Right lobe of liver (tissue), 6 donors: ENCODE measurements at regions not wholly inside any gene's neighbourhood (a gene's known extent, or its start where the extent isn't known, plus 50 kb on each side); places are given as distances from the start of the nearest gene placed in this dataset.

ENCODE experiments used
- ATAC-seq, 4 donors: fragments of 200-7000 bp; cut with Tn5 transposase; one replicate each; pipeline ENCODE4 v1.9.1; 2020; ENCODE audit warnings: mild to moderate bottlenecking in 4 of 4, moderate library complexity in 4 of 4
- DNase-seq, 3 donors: peaks; one replicate each; pipeline ENCODE4 v3.0.0-alpha.2; 2020
- H3K27ac ChIP-seq, 3 donors: fragments of 200-600 bp; one replicate each; pipeline ENCODE4 v1.8.0; 2022
- H3K27me3 ChIP-seq, 2 donors: fragments of 200-600 bp; one replicate each; pipeline ENCODE4 v1.8.0; 2022
- H3K36me3 ChIP-seq, 4 donors: fragments of 200-600 bp; sonication (generic) in 1 of 4; one replicate each; pipeline versions ENCODE4 v1.5.1 to v1.8.0; 2017 to 2022; ENCODE audit warnings: control low read depth in 1 of 4
- H3K4me1 ChIP-seq, 4 donors: fragments of 200-600 bp; sonication (generic) in 1 of 4; one replicate each; pipeline versions ENCODE4 v1.5.1 to v1.8.0; 2017 to 2022; ENCODE audit warnings: control low read depth in 1 of 4
- H3K4me3 ChIP-seq, 3 donors: fragments of 200-600 bp; one replicate each; pipeline ENCODE4 v1.8.0; 2022
- H3K9me3 ChIP-seq, 4 donors: fragments of 200-600 bp; sonication (generic) in 1 of 4; one replicate each; pipeline versions ENCODE4 v1.5.1 to v1.8.0; 2017 to 2022; ENCODE audit warnings: control low read depth in 1 of 4
- POLR2A ChIP-seq: fragments of 450-650 bp; IDR thresholded peaks from one replicate; pipeline ENCODE4 v1.6.1; 2017; ENCODE audit warnings: antibody characterized with exemption, mild to moderate bottlenecking
- WGBS: methylation state at CpG from one replicate; pipeline ENCODE4 v1.1.6; 2018; ENCODE audit warnings: low coverage, low lambda C conversion rate; ENCODE audit not compliant: insufficient coverage; ENCODE audit errors: missing lambda C conversion rate; 5-methylcytosine and 5-hydroxymethylcytosine counted together
- intact Hi-C, 2 donors: fragments of 100-400 bp; cut with DNase I; formaldehyde crosslinking; loops; one replicate each; pipeline versions ENCODE4 v1.11.2 to v1.14.1; 2022
- TF ChIP-seq, protein P1 (sequence below), 4 donors: fragments of 200-600 bp in 3 of 4; fragments of 450-650 bp in 1 of 4; IDR thresholded peaks; one replicate each; pipeline versions ENCODE4 v1.5.1 to v1.8.0; 2016 to 2022; ENCODE audit warnings: antibody characterized with exemption in 4 of 4, mild to moderate bottlenecking in 2 of 4
- donor health status: DM: no; HTN: yes; CAD: no.
- donor health status: DM: no; HTN: no; CAD: no.
- donor health status: DM: no; HTN: no; CAD: no.
- donor health status: DM: no; HTN: yes; CAD: no.
- donor health status: DM: no; HTN: yes; CAD: no.

DNA sequence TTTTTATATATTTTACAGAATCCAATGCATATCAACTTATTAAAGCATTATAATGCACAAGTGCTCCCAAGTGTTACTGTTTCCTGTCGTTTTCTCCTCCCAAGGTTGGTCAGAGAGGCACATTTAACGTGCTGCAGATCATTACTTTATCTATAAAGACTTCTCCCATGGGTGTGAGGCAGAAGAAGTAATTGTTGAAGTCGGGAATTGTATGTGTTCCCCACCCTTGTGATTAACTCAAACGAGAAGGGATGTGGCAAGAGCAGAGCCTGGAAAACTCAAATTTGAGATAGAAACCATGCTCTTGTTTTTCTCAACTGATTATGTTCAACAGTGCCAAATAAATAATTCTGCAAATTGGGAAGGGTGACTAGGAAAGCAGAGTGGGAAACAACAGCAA, 412.5 kb upstream of the ADAMTS5 start:
- intact Hi-C loops = no loop called here
- TF ChIP-seq POLR2A = no peak
- TF ChIP-seq, protein P1, sequence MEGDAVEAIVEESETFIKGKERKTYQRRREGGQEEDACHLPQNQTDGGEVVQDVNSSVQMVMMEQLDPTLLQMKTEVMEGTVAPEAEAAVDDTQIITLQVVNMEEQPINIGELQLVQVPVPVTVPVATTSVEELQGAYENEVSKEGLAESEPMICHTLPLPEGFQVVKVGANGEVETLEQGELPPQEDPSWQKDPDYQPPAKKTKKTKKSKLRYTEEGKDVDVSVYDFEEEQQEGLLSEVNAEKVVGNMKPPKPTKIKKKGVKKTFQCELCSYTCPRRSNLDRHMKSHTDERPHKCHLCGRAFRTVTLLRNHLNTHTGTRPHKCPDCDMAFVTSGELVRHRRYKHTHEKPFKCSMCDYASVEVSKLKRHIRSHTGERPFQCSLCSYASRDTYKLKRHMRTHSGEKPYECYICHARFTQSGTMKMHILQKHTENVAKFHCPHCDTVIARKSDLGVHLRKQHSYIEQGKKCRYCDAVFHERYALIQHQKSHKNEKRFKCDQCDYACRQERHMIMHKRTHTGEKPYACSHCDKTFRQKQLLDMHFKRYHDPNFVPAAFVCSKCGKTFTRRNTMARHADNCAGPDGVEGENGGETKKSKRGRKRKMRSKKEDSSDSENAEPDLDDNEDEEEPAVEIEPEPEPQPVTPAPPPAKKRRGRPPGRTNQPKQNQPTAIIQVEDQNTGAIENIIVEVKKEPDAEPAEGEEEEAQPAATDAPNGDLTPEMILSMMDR (IDR thresholded peaks at IDR 0.05) = no peak
- Histone ChIP-seq H3K27me3 (no peaks in the 10 kb centered on the region), H3K4me3 (no peak overlapping the region), H3K4me1 (no peaks in the 10 kb centered on the region), H3K27ac (no peak overlapping the region), H3K9me3 (no peaks in the 10 kb centered on the region), H3K36me3 (no peaks in the 10 kb centered on the region)
- DNase-seq = no peak
- ATAC-seq = no peak
- 12% methylated on average over 4 of the region's 4 CpGs for WGBS

DNA sequence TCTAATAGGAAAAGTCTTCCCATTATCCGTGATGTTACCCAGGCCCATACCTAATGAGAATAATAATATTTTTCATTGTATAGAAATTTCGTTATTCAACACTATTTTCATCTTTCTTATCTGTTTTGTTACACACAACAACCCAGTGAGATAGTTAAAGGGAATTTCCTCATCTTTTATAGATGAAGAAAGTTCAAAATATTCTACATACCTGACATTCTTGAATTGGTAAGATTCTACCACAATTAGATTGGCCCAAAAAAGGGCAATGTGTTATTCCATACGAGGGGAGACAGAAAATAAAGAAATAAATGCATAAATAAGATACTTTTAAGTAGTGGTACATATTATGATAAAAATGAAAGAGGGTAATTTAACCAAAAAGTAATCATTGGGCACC, 405.5 kb upstream of the ADAMTS5 start:
- TF ChIP-seq, protein P1 (IDR thresholded peaks at IDR 0.05) = no peak
- TF ChIP-seq POLR2A = no peak
- 28% methylated on average over 3 of the region's 3 CpGs for WGBS
- Histone ChIP-seq H3K36me3 (no peaks in the 10 kb centered on the region), H3K4me3 (no peak overlapping the region), H3K4me1 (no peaks in the 10 kb centered on the region), H3K27me3 (no peaks in the 10 kb centered on the region), H3K9me3 (no peaks in the 10 kb centered on the region), H3K27ac (no peak overlapping the region)
- no peak for DNase-seq
- ATAC-seq = no peak
- intact Hi-C loops = no loop called here

DNA sequence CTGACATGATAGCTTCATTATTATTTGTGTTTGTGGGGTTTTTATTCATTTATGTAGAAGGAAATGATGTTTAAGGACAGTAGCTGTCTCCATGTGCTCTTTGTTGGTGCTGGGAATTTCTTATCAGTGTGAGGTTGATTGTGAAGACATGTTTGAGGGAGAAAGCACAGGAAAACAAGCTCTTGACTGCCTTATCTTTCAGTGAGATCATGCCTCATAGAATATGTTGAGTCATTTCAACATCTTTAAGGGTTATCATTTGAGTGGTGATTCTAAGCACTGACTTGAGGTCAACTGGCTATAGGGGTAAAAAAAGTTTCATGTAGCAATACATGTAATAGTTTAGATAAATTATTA, 405.1 kb upstream of the ADAMTS5 start:
- Histone ChIP-seq H3K36me3 (no peaks in the 10 kb centered on the region), H3K27ac (no peak overlapping the region), H3K4me1 (no peaks in the 10 kb centered on the region), H3K27me3 (no peaks in the 10 kb centered on the region), H3K4me3 (no peak overlapping the region), H3K9me3 (no peaks in the 10 kb centered on the region)
- intact Hi-C loops = no loop called here
- no peak for ATAC-seq
- no peak for DNase-seq
- no peak for TF ChIP-seq POLR2A
- TF ChIP-seq, protein P1 (IDR thresholded peaks at IDR 0.05) = no peak

DNA sequence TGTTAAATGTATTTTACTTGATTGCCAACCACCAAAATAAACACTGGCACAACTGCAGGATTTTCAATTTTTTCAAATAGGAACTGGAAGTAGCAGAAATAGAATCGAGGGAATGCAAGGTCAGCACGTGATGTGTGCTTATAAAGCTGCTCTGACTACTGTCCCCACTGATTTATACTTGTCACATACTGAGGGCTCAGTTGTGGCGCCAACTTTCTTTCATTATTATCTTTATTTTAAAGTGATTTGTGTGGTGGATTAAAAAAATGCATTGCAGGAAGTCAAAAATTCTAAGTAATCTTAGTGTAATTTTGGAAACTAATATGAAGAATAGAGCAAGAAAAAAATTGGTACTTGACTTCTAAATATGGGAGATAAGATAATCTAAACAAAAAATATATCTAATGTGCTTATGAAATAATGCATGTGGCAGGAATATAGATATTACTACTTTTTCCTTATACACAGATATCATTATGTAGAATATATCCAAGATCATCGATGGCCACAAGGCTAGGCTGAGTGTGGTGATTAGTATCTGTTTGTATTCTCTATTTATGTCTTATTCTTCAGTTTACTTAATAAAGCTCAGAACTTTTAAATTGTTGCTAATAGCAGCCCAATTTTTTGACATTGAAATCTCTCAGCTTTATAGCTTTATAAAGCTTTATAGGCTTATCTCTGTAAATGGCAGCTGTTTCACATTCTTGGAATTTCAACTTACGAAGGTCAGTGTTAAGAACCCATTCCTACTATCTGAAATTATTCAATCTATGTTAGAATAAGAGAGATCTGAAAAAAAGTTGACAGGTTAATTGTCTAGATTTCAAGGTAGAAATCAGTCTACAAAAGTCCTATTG, 404.5 kb upstream of the ADAMTS5 start:
- intact Hi-C loops = no loop called here
- ATAC-seq = peak; percentile 43 to 57 (median 48)
- no peak for TF ChIP-seq POLR2A
- TF ChIP-seq, protein P1 (IDR thresholded peaks at IDR 0.05) = no peak

More for the DNA sequence above, 404.5 kb upstream of the ADAMTS5 start:
- no peaks in the 10 kb centered on the region for H3K4me1 ChIP-seq
- H3K36me3 ChIP-seq = no peaks in the 10 kb centered on the region
- 33% methylated on average over 5 of the region's 5 CpGs for WGBS
- DNase-seq = no peak
- H3K4me3 ChIP-seq = no peak overlapping the region
- no peaks in the 10 kb centered on the region for H3K9me3 ChIP-seq
- H3K27me3 ChIP-seq = no peaks in the 10 kb centered on the region
- no peak overlapping the region for H3K27ac ChIP-seq
